Activated CD4-positive, alpha-beta memory T cell treated with anti-CD3 and anti-CD28 coated beads for 36 hours (primary cell): ENCODE measurements at regions not wholly inside any gene's neighbourhood (a gene's known extent, or its start where the extent isn't known, plus 50 kb on each side); places are given as distances from the start of the nearest gene placed in this dataset.

Experiments
- CTCF ChIA-PET: fragments of 350-600 bp; sonication (Branson Sonifier 250); formaldehyde crosslinking; loops from one replicate; lab custom pipeline; 2021; ENCODE audit warnings: antibody characterized with exemption, inconsistent platforms; lab: Charles Lee
- POLR2A ChIA-PET: fragments of 350-600 bp; sonication (Branson Sonifier 250); formaldehyde crosslinking; loops from one replicate; lab custom pipeline; 2021; ENCODE audit warnings: antibody characterized with exemption; lab: Charles Lee
- DNase-seq: peaks from one replicate; pipeline ENCODE4 v3.0.0-alpha.2; 2020
- H3K27ac Mint-ChIP-seq: one replicate; pipeline ENCODE4 v1.8.0; 2021; ENCODE audit warnings: mixed read lengths
- H3K27me3 Mint-ChIP-seq: one replicate; pipeline ENCODE4 v1.8.0; 2021; ENCODE audit warnings: mixed read lengths
- H3K36me3 Mint-ChIP-seq: one replicate; pipeline ENCODE4 v1.8.0; 2021; ENCODE audit warnings: mixed read lengths
- H3K4me1 Mint-ChIP-seq: one replicate; pipeline ENCODE4 v1.8.0; 2021; ENCODE audit warnings: low read depth, mixed read lengths
- H3K4me3 Mint-ChIP-seq: one replicate; pipeline ENCODE4 v1.8.0; 2021; ENCODE audit warnings: mild to moderate bottlenecking, mixed read lengths
- H3K9me3 Mint-ChIP-seq: one replicate; pipeline ENCODE4 v1.8.0; 2021; ENCODE audit warnings: mixed read lengths
- intact Hi-C: fragments of 100-400 bp; cut with micrococcal nuclease; formaldehyde crosslinking; loops from one replicate; pipeline ENCODE4 v1.15.1; 2023

GRCh38 chr6:71190809-71191208 is 97.8 kb upstream of the OGFRL1 start:
- Mint-ChIP-seq H3K36me3 (no peaks in the 10 kb centered on the region), H3K27me3 (no peaks in the 10 kb centered on the region), H3K9me3 (no peaks in the 10 kb centered on the region), H3K4me3 (no peak overlapping the region), H3K4me1 (no peaks in the 10 kb centered on the region), H3K27ac (no peak overlapping the region)
- intact Hi-C loops = loop anchor here (1.0 kb wide), 1 partner anchor 158 kb away; no protein-coding TSS in a partner anchor
- DNase-seq = no peak
- POLR2A ChIA-PET = no interaction called here
- CTCF ChIA-PET = interaction anchor here (0.6 to 1.9 kb wide), 3 partner anchors 10 to 160 kb away, joined by 3 to 25 read pairs (median 4); no protein-coding TSS in a partner anchor

GRCh38 chr6:71194724-71195123 is 93.9 kb upstream of the OGFRL1 start:
- intact Hi-C loops = no loop called here
- Mint-ChIP-seq H3K4me1 (no peaks in the 10 kb centered on the region), H3K9me3 (no peaks in the 10 kb centered on the region), H3K27me3 (no peaks in the 10 kb centered on the region), H3K36me3 (no peaks in the 10 kb centered on the region), H3K27ac (no peak overlapping the region), H3K4me3 (no peak overlapping the region)
- ChIA-PET CTCF (interaction anchor here (0.6 to 1.2 kb wide), 3 partner anchors 156 to 1008 kb away, joined by 3 to 4 read pairs (median 3); no protein-coding TSS in a partner anchor), POLR2A (no interaction called here)
- no peak for DNase-seq

- ChIA-PET POLR2A (no interaction called here), CTCF (no interaction called here)
- no peaks in the 10 kb centered on the region for H3K4me1 Mint-ChIP-seq
- intact Hi-C loops = no loop called here
- no peaks in the 10 kb centered on the region for H3K27me3 Mint-ChIP-seq
- H3K36me3 Mint-ChIP-seq = no peaks in the 10 kb centered on the region
- no peak overlapping the region for H3K27ac Mint-ChIP-seq
- no peak for DNase-seq
- no peak overlapping the region for H3K4me3 Mint-ChIP-seq
- H3K9me3 Mint-ChIP-seq = no peaks in the 10 kb centered on the region
These were observed 91.3 kb upstream of the OGFRL1 start for GRCh38 chr6:71197267-71197666.

DNA sequence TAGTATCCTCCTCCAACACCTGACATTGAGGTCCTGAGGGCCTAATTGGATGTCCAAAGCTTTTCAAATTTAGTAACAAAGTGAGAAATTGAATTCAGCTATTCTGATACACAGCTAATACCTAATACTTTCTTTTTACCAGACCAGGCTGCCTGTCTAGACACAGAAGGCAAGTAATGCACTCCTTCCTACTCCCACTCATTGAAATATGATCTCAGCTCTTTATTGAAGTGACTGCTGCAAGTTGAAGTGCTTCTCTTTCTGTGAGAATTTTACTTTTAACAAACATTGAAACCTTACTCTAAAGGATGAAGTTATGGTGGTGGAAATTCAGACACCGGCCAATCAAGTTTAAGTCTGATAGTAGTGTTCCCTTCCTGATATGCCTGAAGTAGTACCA is 90.8 kb upstream of the OGFRL1 start:
- Mint-ChIP-seq H3K27ac (no peak overlapping the region), H3K4me3 (no peak overlapping the region), H3K4me1 (no peaks in the 10 kb centered on the region), H3K9me3 (no peaks in the 10 kb centered on the region), H3K36me3 (no peaks in the 10 kb centered on the region), H3K27me3 (no peaks in the 10 kb centered on the region)
- DNase-seq = no peak
- ChIA-PET POLR2A (no interaction called here), CTCF (no interaction called here)
- intact Hi-C loops = no loop called here

GRCh38 chr6:71198908-71199307 is 89.7 kb upstream of the OGFRL1 start:
- peaks cover 1% of the 10 kb centered on the region for H3K27me3 Mint-ChIP-seq
- CTCF ChIA-PET = no interaction called here
- H3K9me3 Mint-ChIP-seq = no peaks in the 10 kb centered on the region
- POLR2A ChIA-PET = interaction anchor here (0.6 kb wide), 1 partner anchor 1562 kb away, joined by 3 read pairs; no protein-coding TSS in a partner anchor
- no peaks in the 10 kb centered on the region for H3K4me1 Mint-ChIP-seq
- no peak overlapping the region for H3K4me3 Mint-ChIP-seq
- H3K36me3 Mint-ChIP-seq = no peaks in the 10 kb centered on the region
- no peak overlapping the region for H3K27ac Mint-ChIP-seq
- intact Hi-C loops = no loop called here
- no peak for DNase-seq

DNA sequence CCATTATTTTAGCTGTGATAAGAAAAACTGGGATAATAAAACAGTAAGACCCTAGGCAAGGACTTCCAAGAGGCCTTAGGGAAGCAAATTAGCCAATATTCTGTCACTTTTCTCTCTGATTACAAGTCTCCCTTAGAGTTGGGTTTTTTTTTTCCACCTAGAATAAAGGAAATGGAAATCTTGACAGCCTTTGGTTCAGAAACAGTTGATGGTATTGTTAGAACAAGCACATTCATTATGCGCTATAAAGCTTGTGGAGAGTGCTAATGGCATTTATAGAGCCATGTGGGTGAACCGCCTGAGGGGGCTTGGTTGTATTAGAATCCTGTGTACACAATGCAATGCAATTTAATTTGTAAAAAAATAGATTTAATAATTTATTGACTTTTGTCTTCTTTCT is 88.9 kb upstream of the OGFRL1 start:
- H3K36me3 Mint-ChIP-seq = no peaks in the 10 kb centered on the region
- H3K4me1 Mint-ChIP-seq = no peaks in the 10 kb centered on the region
- intact Hi-C loops = no loop called here
- H3K4me3 Mint-ChIP-seq = no peak overlapping the region
- ChIA-PET CTCF (no interaction called here), POLR2A (no interaction called here)
- no peak for DNase-seq
- H3K9me3 Mint-ChIP-seq = no peaks in the 10 kb centered on the region
- H3K27me3 Mint-ChIP-seq = peaks cover 5% of the 10 kb centered on the region
- H3K27ac Mint-ChIP-seq = no peak overlapping the region

DNA sequence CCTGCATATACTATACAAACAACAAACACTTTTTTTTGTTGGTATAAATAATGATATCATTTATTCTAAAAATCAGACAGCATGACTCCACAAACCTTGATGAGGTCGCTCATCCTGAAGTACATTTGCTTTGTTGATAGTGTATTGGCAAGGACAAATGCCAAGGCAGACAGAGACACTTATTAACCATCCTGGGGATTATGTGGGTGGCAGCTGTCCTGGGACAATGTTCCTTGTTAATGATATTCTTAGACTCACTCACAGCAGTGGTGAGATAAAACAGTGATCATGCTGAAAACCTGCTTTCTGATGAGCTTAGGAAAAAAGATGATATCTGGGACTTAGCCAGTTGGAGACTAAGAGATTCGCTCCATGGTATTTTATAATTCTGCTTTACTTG is 85.4 kb upstream of the OGFRL1 start:
- intact Hi-C loops = no loop called here
- CTCF ChIA-PET = no interaction called here
- Mint-ChIP-seq H3K4me1 (no peaks in the 10 kb centered on the region), H3K27ac (no peak overlapping the region), H3K36me3 (no peaks in the 10 kb centered on the region), H3K9me3 (no peaks in the 10 kb centered on the region), H3K4me3 (no peak overlapping the region), H3K27me3 (peaks cover 6% of the 10 kb centered on the region)
- POLR2A ChIA-PET = no interaction called here
- no peak for DNase-seq

GRCh38 chr6:71204741-71205140 is 83.9 kb upstream of the OGFRL1 start:
- no peak overlapping the region for H3K4me3 Mint-ChIP-seq
- ChIA-PET POLR2A (no interaction called here), CTCF (interaction anchor here (0.6 kb wide), 1 partner anchor 1999 kb away, joined by 3 read pairs; no protein-coding TSS in a partner anchor)
- no peak overlapping the region for H3K27ac Mint-ChIP-seq
- H3K36me3 Mint-ChIP-seq = no peaks in the 10 kb centered on the region
- no peak for DNase-seq
- no peaks in the 10 kb centered on the region for H3K4me1 Mint-ChIP-seq
- intact Hi-C loops = no loop called here
- peaks cover 7% of the 10 kb centered on the region for H3K27me3 Mint-ChIP-seq
- no peaks in the 10 kb centered on the region for H3K9me3 Mint-ChIP-seq

GRCh38 chr6:71205336-71205956 is 83.2 kb upstream of the OGFRL1 start:
- Mint-ChIP-seq H3K9me3 (no peaks in the 10 kb centered on the region), H3K27me3 (peaks cover 7% of the 10 kb centered on the region), H3K4me3 (no peak overlapping the region), H3K4me1 (no peaks in the 10 kb centered on the region), H3K27ac (no peak overlapping the region), H3K36me3 (no peaks in the 10 kb centered on the region)
- POLR2A ChIA-PET = no interaction called here
- intact Hi-C loops = no loop called here
- CTCF ChIA-PET = interaction anchor here (0.6 kb wide), 1 partner anchor 1998 kb away, joined by 3 read pairs; no protein-coding TSS in a partner anchor
- no peak for DNase-seq

DNA sequence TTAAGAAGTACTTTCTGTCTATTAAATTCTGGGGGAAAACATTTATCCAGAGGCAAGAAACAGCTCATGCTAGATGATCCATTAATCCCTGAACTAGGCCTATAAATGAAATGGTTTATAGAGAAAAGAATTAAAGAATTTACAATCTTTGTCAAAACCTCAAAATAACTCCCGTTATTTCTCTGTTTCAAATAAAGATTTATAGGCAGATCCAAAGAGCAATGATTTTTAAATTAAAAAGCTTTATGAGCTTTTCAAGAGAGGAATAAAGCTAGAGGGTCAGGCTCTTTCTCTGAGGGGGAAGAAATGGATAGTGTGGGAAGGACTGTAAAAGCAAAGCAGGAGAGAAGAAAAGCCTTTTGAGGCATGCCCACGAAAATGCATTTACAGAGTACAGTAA is 82.5 kb upstream of the OGFRL1 start:
- peaks cover 7% of the 10 kb centered on the region for H3K27me3 Mint-ChIP-seq
- H3K4me3 Mint-ChIP-seq = no peak overlapping the region
- CTCF ChIA-PET = no interaction called here
- H3K9me3 Mint-ChIP-seq = no peaks in the 10 kb centered on the region
- no peak for DNase-seq
- H3K27ac Mint-ChIP-seq = no peak overlapping the region
- no peaks in the 10 kb centered on the region for H3K4me1 Mint-ChIP-seq
- intact Hi-C loops = no loop called here
- POLR2A ChIA-PET = no interaction called here
- no peaks in the 10 kb centered on the region for H3K36me3 Mint-ChIP-seq

DNA sequence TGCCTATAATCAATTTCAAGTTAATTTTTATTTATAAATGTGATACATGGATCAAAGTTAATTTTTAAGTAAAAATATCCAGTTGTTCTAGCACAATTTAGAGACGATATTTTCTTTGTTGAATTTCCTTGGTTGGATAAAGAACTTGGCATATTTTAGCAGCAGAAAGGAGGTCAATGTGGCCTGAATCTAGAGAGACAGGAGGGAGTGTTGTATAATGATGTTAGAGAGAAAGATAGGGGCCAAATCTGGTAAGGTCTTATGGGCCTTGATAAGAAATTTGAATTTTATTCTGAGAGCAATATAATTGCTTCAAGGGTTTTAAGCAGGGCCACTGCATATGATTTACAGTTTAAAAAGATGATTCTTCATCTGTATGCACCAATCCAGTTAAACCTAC is 79.4 kb upstream of the OGFRL1 start:
- no peaks in the 10 kb centered on the region for H3K4me1 Mint-ChIP-seq
- no peaks in the 10 kb centered on the region for H3K9me3 Mint-ChIP-seq
- H3K27ac Mint-ChIP-seq = no peak overlapping the region
- DNase-seq = no peak
- no peak overlapping the region for H3K4me3 Mint-ChIP-seq
- peaks cover 5% of the 10 kb centered on the region for H3K27me3 Mint-ChIP-seq
- POLR2A ChIA-PET = no interaction called here
- H3K36me3 Mint-ChIP-seq = no peaks in the 10 kb centered on the region
- CTCF ChIA-PET = no interaction called here
- intact Hi-C loops = no loop called here

- Mint-ChIP-seq H3K4me3 (no peak overlapping the region), H3K36me3 (no peaks in the 10 kb centered on the region), H3K27me3 (peaks cover 5% of the 10 kb centered on the region), H3K27ac (no peak overlapping the region), H3K4me1 (no peaks in the 10 kb centered on the region), H3K9me3 (no peaks in the 10 kb centered on the region)
- no peak for DNase-seq
- POLR2A ChIA-PET = no interaction called here
- intact Hi-C loops = no loop called here
- CTCF ChIA-PET = no interaction called here
These were observed 79.0 kb upstream of the OGFRL1 start for GRCh38 chr6:71209626-71210025.

DNA sequence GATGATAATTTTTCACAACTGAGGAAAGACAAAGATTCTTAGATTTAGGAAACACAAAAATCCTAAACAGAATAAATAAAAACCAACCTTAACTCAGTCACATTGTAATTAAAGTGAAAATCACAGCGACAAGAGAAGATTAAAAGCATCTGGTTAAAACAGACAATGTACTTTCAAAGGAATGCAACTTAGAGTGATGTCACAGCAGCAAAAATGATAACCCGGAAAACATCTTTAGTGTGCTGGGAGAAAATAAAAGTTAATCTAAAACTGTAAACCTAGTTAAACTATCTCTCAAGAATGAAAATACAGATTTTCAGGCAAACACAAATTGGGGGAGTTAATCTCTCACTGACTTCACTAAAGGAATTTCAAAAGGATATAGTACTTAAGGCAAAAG is 76.8 kb upstream of the OGFRL1 start:
- no peaks in the 10 kb centered on the region for H3K9me3 Mint-ChIP-seq
- no peak overlapping the region for H3K27ac Mint-ChIP-seq
- ChIA-PET CTCF (no interaction called here), POLR2A (no interaction called here)
- intact Hi-C loops = no loop called here
- no peaks in the 10 kb centered on the region for H3K36me3 Mint-ChIP-seq
- H3K4me3 Mint-ChIP-seq = no peak overlapping the region
- H3K4me1 Mint-ChIP-seq = no peaks in the 10 kb centered on the region
- peaks cover 3% of the 10 kb centered on the region for H3K27me3 Mint-ChIP-seq
- no peak for DNase-seq
